NOMO-1 treated with dmso at 0.1 percent for 144 hours (cell line): ENCODE measurements at regions not wholly inside any gene's neighbourhood (a gene's known extent, or its start where the extent isn't known, plus 50 kb on each side); places are given as distances from the start of the nearest gene placed in this dataset.

Experiments
- DNase-seq: peaks from one replicate; lab custom pipeline; 2025; ENCODE audit not compliant: unreplicated experiment; lab: John Stamatoyannopoulos, UW

DNA sequence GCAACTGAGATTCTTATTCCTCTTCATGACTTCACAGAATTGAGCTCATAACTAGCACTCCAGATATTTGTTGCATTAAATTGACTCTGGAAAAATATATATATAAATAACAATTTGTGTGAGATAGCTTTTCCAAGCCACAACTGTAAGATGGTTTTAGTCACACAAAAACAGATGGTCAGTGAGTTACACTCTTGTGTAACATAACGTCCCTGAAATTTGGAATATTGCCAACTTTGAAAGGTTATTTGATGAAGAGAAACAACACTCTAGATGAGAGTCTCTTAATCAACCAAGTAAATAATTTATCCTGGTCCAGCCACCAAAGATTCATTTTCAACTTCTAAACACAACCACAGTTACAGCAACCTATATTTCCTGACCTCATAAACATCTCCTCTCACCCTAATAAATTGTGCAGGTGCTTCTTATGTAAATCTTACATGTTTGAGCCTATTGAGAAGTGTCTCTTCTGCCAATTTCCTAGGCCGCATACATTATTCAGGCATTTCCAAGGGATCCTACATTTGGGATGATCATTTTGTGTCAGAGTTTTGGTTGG is 84.9 kb upstream of the ACP3 start:
- no peak for DNase-seq

GRCh38 chr3:132236701-132237651 is 80.2 kb upstream of the ACP3 start:
- DNase-seq, result no peak

DNA sequence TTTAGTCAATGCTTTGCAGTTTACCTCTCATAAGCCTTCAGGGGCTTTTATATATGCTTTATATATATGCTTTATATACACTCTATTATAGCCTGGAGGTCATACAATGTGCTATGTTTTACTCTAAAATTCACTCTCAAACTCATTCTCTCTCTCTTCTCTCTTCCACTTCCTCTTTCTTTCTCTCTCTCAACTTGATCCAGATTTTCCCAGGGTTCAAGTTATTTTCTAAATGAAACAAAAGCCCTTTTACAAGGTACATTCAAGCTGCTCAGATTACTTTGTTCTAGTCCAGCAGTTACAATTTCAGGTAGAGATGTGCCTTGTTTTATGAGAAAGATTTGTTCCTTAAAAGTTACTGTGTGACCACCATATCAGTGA is 79.6 kb upstream of the ACP3 start:
- no peak for DNase-seq

GRCh38 chr3:132239587-132239986 is 77.6 kb upstream of the ACP3 start:
- DNase-seq, result no peak

- DNase-seq, result no peak
These were observed 75.3 kb upstream of the ACP3 start for GRCh38 chr3:132241776-132242514.

DNA sequence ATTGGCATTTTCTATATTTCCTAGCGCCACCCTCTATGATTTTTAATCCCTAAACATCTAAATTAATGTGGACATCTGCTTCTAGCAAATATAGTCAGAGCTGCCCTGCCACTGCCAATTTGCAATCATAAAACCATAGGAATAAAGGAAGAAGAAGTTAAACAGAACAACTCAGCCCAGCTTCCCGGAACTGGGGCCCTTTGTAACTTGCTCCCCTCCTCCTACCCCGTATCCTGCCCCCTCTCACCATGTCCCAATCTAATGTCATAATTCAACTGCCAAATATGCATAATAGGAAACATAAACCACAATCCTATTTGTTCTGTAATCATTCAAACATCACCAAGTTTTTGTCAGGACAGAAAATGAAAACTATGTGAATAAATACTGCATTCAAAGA is 74.4 kb upstream of the ACP3 start:
- peak; percentile 53 for DNase-seq

DNA sequence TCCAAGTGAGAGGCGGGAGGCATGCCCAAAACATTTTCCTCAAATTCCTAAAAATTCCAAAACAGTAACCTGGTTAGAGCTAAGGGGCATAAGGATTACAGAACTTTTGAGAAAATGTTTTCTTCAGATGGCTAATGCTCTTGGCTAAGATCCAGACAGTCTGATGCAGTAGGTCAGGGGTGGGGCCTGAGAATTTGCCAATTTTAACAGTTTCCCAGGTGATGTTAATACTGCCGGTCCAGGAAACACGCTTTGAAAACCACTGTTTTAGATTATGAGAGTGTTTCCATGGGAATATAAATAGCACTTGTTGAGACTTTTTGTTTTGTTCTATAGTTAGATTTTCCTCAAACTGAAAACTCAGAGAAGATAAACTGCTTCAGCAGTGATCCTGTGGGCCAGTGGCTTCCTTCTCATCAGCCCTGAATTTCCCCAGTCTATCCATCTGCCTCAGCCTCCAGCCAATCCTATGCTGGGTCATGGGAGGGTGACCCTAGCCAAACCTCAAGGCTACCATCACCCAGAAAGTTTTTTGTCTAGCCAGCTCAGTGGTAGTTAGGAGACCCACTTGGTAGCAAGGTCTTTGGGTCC is 71.6 kb upstream of the ACP3 start:
- DNase-seq, result no peak

DNA sequence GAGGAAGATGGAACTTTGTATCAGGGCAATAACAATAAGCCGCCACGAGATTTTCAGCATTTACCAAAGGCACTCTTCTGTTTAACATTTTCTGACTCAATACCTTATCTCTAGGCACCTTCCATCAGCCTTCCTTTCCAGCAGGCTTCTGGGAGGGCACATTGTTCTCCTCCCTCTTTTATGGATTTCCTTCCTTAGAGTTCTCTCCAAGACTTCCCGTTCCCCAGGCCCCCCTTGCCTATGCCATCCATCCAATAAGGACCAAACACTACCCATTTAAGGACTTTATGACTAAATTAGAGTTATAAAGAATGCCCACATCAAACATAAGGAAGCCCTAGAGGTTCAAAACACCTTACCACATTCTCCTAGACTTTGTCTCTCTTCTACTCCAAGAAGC is 71.0 kb upstream of the ACP3 start:
- DNase-seq, result no peak

DNA sequence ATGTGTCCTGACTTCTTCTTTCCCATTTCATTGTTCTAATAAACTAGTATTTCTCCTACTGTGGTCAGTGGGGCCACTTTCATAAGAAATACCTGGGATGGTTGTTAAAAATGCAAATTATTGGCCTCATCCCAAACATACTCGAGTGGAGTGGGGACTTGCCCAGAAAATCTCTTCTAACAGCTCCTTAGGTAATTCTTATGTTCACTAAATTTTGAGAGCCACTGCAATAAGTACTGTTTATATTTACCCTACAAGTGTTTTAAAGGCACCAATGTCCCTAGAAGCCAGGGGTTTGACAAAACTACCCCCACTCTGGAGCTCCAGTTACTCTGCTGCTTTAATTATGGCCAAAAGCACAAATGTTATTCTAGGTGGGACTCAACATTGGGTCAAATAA is 70.0 kb upstream of the ACP3 start:
- no peak for DNase-seq

GRCh38 chr3:132248490-132248889 is 68.7 kb upstream of the ACP3 start:
- DNase-seq, result no peak

GRCh38 chr3:132253262-132253878 is 63.8 kb upstream of the ACP3 start:
- peak; percentile 57 for DNase-seq

GRCh38 chr3:132254076-132254755 is 63.0 kb upstream of the ACP3 start:
- peak; percentile 38 for DNase-seq

DNA sequence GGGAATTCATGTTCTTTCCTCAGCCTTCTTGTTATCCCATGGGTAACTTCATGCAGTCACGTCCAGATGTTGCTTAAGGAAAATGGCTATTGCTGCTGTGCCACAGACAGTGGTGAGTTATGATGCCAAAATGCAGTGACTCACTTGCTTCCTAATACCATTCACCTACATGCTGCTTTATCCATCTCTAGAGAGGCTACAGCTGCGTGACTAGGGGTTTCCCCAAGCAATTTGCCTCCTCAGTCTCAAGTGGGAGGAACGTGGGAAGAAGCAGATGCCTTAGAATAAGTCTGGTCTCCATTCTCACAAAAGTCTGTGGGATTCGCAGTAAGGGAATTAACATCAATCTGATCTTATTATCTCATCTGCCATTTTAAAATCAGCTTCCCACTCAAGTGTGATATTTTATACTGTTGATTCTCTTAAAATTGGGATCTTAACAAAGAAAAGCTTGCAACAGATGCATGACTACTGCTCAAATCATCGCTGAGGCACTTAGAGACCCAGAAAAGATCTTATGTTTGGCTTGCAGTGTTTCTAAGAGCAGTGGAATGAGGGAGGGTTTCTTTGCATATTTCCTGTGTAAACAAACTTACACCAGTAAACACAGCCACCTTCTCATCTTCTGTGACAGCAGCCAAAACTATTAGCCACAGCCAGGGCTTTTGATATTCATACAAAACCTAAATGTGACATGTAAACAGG is 62.0 kb upstream of the ACP3 start:
- DNase-seq, result no peak

DNA sequence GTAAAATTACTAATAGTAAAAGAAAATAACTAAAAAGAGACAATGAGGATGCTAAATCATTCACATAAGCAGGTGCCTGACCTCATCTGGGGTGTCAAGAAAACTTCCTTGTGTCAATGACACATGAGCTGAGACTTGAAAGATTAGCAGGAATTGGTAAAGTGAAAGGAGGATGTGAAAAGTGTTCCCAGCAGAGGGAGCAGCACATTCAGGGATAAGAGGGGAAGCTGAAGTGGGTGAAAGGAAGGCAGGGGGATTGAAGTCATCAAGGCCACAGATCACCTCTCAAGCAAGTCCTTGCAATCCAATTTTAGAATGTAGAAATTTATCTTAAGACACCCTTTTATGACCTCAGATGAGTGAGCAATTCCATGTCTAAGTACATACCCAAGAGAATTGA is 60.2 kb upstream of the ACP3 start:
- peak; percentile 52 for DNase-seq

DNA sequence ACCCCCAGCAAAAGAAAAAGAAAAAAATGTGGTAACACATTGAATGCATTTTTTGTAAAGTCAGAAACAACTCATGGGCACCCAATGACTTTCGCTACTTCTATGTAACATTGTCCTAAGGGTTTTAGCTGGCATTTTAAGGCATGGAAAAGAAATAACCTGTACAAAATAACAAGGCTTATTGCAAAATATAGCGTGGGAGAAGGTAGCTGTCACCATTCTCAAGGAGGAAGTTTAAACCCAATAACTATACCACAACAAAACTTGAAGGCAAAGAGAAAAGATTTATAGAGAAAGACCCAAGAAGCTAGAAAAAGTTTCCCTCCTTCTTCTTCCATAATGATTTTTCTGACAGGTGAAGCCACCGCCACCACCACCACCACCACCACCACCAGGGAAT is 55.7 kb upstream of the ACP3 start:
- peak; percentile 55 for DNase-seq

DNA sequence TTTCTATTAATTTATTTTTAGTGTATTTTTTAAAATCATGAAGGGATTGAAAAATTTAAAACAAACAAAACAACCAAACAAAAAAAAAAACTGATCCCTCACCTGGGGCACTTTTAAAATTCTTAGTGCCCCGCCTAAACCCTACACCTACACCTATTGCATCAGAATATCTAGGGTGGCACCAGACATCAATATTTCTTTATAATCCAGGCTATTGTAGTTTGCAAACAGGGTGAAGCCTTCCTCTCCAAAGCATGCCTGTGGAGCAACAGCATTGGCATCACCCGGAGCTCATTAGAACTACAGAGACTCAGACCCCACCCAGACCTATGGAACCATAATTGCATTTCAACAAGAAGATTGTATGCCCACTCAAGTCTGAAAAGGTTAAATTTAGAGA is 54.9 kb upstream of the ACP3 start:
- no peak for DNase-seq

- no peak for DNase-seq
These were observed 54.3 kb upstream of the ACP3 start for GRCh38 chr3:132262956-132263355.

GRCh38 chr3:132265028-132265427 is 52.2 kb upstream of the ACP3 start:
- no peak for DNase-seq

GRCh38 chr3:132265488-132265887 is 51.7 kb upstream of the ACP3 start:
- DNase-seq, result no peak

DNA sequence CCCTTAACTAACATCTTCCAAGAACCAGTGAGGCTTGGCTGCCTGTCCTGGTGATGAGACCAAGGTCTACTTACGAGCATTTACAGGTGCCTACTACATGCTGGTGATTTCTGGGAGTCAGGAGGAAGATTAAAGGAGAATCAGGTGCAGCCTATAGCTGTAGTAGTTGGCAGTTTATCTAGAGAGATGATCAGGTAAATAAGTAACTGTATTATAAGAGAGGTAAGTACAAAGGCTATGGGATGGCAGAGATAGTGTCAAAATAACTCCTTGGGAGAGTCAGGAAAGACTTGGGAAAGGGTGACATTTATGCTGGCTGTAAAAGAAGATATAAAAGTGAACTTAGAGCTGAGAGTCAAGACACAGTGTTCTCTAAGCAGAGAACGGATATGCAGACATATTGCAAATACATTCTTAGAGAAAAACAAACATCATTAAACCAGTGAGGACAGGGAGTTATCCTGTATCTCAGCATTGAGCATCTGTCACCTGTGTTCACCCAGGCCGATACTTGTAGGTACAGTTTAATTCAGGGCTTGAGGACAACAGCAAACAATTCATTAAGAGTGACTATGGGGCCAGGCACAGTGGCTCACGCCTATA is 49.7 kb upstream of the ACP3 start:
- no peak for DNase-seq
